ENCODE measurements at regions not wholly inside any gene's neighbourhood (a gene's known extent, or its start where the extent isn't known, plus 50 kb on each side); places are given as distances from the start of the nearest gene placed in this dataset.

GRCh38 chr3:31406896-31407295, 125.8 kb upstream of the STT3B start:
- TF ChIP-seq CTCF (IDR thresholded peaks at IDR 0.05) (no peak), POLR2A (IDR thresholded peaks at IDR 0.05) (no peak)
